ENCODE measurements at regions not wholly inside any gene's neighbourhood (a gene's known extent, or its start where the extent isn't known, plus 50 kb on each side); places are given as distances from the start of the nearest gene placed in this dataset.

DNA sequence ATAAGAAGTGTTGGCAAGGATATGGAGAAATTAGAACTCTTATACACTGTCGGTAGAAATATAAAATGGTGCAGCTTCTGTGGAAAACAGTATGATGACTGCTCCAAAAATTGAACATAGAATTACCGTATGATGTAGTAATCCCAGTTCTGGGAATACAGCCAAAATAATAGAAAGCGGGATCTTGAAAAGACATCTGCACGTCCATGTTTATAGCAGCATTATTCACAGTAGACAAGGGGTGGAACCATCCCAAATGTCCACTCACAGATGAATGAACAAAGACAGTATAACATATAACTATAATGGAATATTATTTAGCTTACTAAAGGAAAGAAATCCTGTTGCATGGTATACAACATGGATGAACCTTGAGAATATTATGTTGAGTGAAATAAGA is 257.7 kb downstream of the TDRD15 start:
- H3K27ac Mint-ChIP-seq: no peak overlapping the region
- no peaks in the 10 kb centered on the region for H4K20me1 ChIP-seq (ENCODE audit: low read depth)
- H3K79me2 ChIP-seq (ENCODE audit: low read depth): no peaks in the 10 kb centered on the region
- no peaks in the 10 kb centered on the region for H3K36me3 Mint-ChIP-seq
- TF ChIP-seq EZH2phosphoT487 (IDR thresholded peaks at IDR 0.05): no peak
- TF ChIP-seq, protein P1, sequence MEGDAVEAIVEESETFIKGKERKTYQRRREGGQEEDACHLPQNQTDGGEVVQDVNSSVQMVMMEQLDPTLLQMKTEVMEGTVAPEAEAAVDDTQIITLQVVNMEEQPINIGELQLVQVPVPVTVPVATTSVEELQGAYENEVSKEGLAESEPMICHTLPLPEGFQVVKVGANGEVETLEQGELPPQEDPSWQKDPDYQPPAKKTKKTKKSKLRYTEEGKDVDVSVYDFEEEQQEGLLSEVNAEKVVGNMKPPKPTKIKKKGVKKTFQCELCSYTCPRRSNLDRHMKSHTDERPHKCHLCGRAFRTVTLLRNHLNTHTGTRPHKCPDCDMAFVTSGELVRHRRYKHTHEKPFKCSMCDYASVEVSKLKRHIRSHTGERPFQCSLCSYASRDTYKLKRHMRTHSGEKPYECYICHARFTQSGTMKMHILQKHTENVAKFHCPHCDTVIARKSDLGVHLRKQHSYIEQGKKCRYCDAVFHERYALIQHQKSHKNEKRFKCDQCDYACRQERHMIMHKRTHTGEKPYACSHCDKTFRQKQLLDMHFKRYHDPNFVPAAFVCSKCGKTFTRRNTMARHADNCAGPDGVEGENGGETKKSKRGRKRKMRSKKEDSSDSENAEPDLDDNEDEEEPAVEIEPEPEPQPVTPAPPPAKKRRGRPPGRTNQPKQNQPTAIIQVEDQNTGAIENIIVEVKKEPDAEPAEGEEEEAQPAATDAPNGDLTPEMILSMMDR (IDR thresholded peaks at IDR 0.05): no peak
- no peak for TF ChIP-seq EZH2 (IDR thresholded peaks at IDR 0.05)
- H3K4me3 ChIP-seq: no peak overlapping the region
- no peak overlapping the region for H3K27ac ChIP-seq
- H3K4me1 ChIP-seq: peaks cover 37% of the 10 kb centered on the region
- H3K4me2 ChIP-seq: no peak overlapping the region
- H3K9me3 Mint-ChIP-seq: peaks cover 2% of the 10 kb centered on the region
- no peaks in the 10 kb centered on the region for H3K27me3 ChIP-seq
- no peaks in the 10 kb centered on the region for H3K36me3 ChIP-seq
- H3K4me1 Mint-ChIP-seq: peaks cover 14% of the 10 kb centered on the region
- H3K4me3 Mint-ChIP-seq: no peak overlapping the region
- no peak overlapping the region for H3K9ac ChIP-seq
- H3F3A ChIP-seq (ENCODE audit: low read depth): peaks cover 35% of the 10 kb centered on the region
- no peaks in the 10 kb centered on the region for H3K27me3 Mint-ChIP-seq (ENCODE audit: insufficient read depth, low read depth)
- H3K9me3 ChIP-seq (ENCODE audit: low read depth): no peaks in the 10 kb centered on the region
- no peak overlapping the region for H2AFZ ChIP-seq (replicated peaks)
- DNase-seq (ENCODE audit: low spot score): no peak

GRCh38 chr2:21382701-21383520 is 259.1 kb downstream of the TDRD15 start:
- peak; percentile 18 for DNase-seq (ENCODE audit: low spot score)
- Mint-ChIP-seq H3K27ac (no peak overlapping the region), H3K27me3 (ENCODE audit: insufficient read depth, low read depth) (no peaks in the 10 kb centered on the region), H3K36me3 (no peaks in the 10 kb centered on the region), H3K9me3 (peaks cover 2% of the 10 kb centered on the region), H3K4me3 (no peak overlapping the region), H3K4me1 (peaks cover 14% of the 10 kb centered on the region)
- no peaks in the 10 kb centered on the region for H3K79me2 ChIP-seq (ENCODE audit: low read depth)
- no peak overlapping the region for H3K9ac ChIP-seq
- TF ChIP-seq, protein P1 (IDR thresholded peaks at IDR 0.05): no peak
- no peak for TF ChIP-seq EZH2 (IDR thresholded peaks at IDR 0.05)
- TF ChIP-seq EZH2phosphoT487 (IDR thresholded peaks at IDR 0.05): no peak
- H3K4me1 ChIP-seq: peaks cover 23% of the 10 kb centered on the region
- no peak overlapping the region for H3K4me3 ChIP-seq
- peak overlapping the region; percentile 30 for H2AFZ ChIP-seq (replicated peaks)
- H3K27me3 ChIP-seq: no peaks in the 10 kb centered on the region
- peak overlapping the region; percentile 25 for H3K4me2 ChIP-seq
- no peaks in the 10 kb centered on the region for H3K9me3 ChIP-seq (ENCODE audit: low read depth)
- peaks cover 20% of the 10 kb centered on the region for H3F3A ChIP-seq (ENCODE audit: low read depth)
- no peaks in the 10 kb centered on the region for H4K20me1 ChIP-seq (ENCODE audit: low read depth)
- H3K36me3 ChIP-seq: no peaks in the 10 kb centered on the region
- peak overlapping the region; percentile 45 for H3K27ac ChIP-seq

DNA sequence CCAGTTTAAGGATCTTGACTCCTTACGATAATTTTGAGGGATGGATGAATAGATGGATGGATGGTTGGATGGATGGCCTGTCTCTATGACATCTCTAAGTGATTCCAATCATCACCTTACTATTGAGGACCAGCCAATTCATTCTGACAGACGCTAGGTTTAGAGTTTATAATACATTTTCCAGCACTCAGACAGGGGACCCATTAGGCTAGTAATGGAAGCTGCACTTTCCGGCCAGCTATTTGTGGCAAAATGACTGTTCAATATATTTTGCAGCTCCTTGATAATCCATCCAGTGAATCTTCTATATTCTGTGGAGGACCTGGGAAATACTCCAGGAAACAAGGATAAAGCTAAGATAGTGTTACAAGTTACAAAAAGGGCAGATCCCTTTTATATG is 262.9 kb downstream of the TDRD15 start:
- Mint-ChIP-seq H3K9me3 (peaks cover 5% of the 10 kb centered on the region), H3K27ac (no peak overlapping the region), H3K36me3 (no peaks in the 10 kb centered on the region), H3K27me3 (ENCODE audit: insufficient read depth, low read depth) (no peaks in the 10 kb centered on the region), H3K4me1 (peaks cover 14% of the 10 kb centered on the region), H3K4me3 (no peak overlapping the region)
- H3K79me2 ChIP-seq (ENCODE audit: low read depth): no peaks in the 10 kb centered on the region
- H3K4me1 ChIP-seq: peaks cover 19% of the 10 kb centered on the region
- H3K9me3 ChIP-seq (ENCODE audit: low read depth): no peaks in the 10 kb centered on the region
- H3F3A ChIP-seq (ENCODE audit: low read depth): peaks cover 15% of the 10 kb centered on the region
- H3K4me3 ChIP-seq: no peak overlapping the region
- H3K9ac ChIP-seq: no peak overlapping the region
- no peaks in the 10 kb centered on the region for H4K20me1 ChIP-seq (ENCODE audit: low read depth)
- H3K4me2 ChIP-seq: no peak overlapping the region
- TF ChIP-seq EZH2phosphoT487 (IDR thresholded peaks at IDR 0.05) (no peak), EZH2 (IDR thresholded peaks at IDR 0.05) (no peak)
- TF ChIP-seq, protein P1 (IDR thresholded peaks at IDR 0.05): no peak
- no peak overlapping the region for H2AFZ ChIP-seq (replicated peaks)
- no peaks in the 10 kb centered on the region for H3K36me3 ChIP-seq
- DNase-seq (ENCODE audit: low spot score): no peak
- H3K27me3 ChIP-seq: no peaks in the 10 kb centered on the region
- H3K27ac ChIP-seq: no peak overlapping the region
